IMR-90 (cell line): ENCODE measurements at regions not wholly inside any gene's neighbourhood (a gene's known extent, or its start where the extent isn't known, plus 50 kb on each side); places are given as distances from the start of the nearest gene placed in this dataset.

Experiments
- ATAC-seq: fragments of 200-7000 bp; cut with Tn5 transposase; 2 replicates; pipeline ENCODE4 v1.9.1; 2020; ENCODE audit warnings: low read depth, mild to moderate bottlenecking, moderate library complexity
- BruUV-seq: library from RNA; stranded (reverse); fragments of 400-500 nt; replicated peaks from 2 replicates; lab custom pipeline; 2021; lab: Mats Ljungman, UMichigan
- CTCF ChIA-PET: fragments of 300-600 bp; formaldehyde crosslinking; extraction: SDS; loops from one replicate; lab custom pipeline; 2021; ENCODE audit warnings: antibody characterized with exemption; lab: Yijun Ruan, JAX
- POLR2A ChIA-PET: fragments of 300-600 bp; sonication (Branson Sonifier 250); formaldehyde crosslinking; loops from one replicate; lab custom pipeline; 2022; ENCODE audit warnings: antibody characterized with exemption; ENCODE audit not compliant: unreplicated experiment; lab: Charles Lee
- DNase-seq: peaks from one replicate; pipeline ENCODE4 v3.0.0; 2013
- H2AFZ ChIP-seq: replicated peaks from 2 replicates; pipeline ENCODE3; 2013; ENCODE audit warnings: low read length, mild to moderate bottlenecking; ENCODE audit not compliant: poor library complexity
- H2AK5ac ChIP-seq: 2 replicates; pipeline ENCODE4 v1.6.1; 2013; ENCODE audit warnings: low read depth, low read length, inconsistent platforms
- H2AK9ac ChIP-seq: replicated peaks from 2 replicates; pipeline ENCODE3; 2013; ENCODE audit warnings: mild to moderate bottlenecking, low read depth, low read length, moderate library complexity; ENCODE audit not compliant: poor library complexity
- H2BK120ac ChIP-seq: 2 replicates; pipeline ENCODE4 v1.6.1; 2013; ENCODE audit warnings: low read depth, low read length, inconsistent platforms
- H2BK15ac ChIP-seq: 3 replicates; pipeline ENCODE4 v1.6.1; 2013; ENCODE audit warnings: low read depth, low read length, inconsistent platforms
- H2BK20ac ChIP-seq: 2 replicates; pipeline ENCODE4 v1.6.1; 2013; ENCODE audit warnings: low read depth, mild to moderate bottlenecking, inconsistent platforms, low read length, moderate library complexity
- H2BK5ac ChIP-seq: 2 replicates; pipeline ENCODE4 v1.6.1; 2013; ENCODE audit warnings: mild to moderate bottlenecking, low read depth, low read length, inconsistent platforms; ENCODE audit not compliant: poor library complexity, severe bottlenecking
- H3K14ac ChIP-seq: replicated peaks from 2 replicates; pipeline ENCODE4 v1.6.1; 2013; ENCODE audit warnings: low read depth, low read length, inconsistent platforms
- H3K18ac ChIP-seq: 2 replicates; pipeline ENCODE4 v1.6.1; 2013; ENCODE audit warnings: low read depth, low read length, control low read depth
- H3K23ac ChIP-seq: 2 replicates; pipeline ENCODE4 v1.6.1; 2013; ENCODE audit warnings: low read depth, low read length, inconsistent platforms
- H3K27ac ChIP-seq: 2 replicates; pipeline ENCODE4 v1.5.1; 2013; ENCODE audit warnings: mild to moderate bottlenecking, control low read depth, low read length; ENCODE audit not compliant: insufficient read depth
- H3K27me3 ChIP-seq: 2 replicates; pipeline ENCODE4 v1.6.1; 2013; ENCODE audit warnings: low read length; ENCODE audit not compliant: control insufficient read depth, insufficient read depth
- H3K36me3 ChIP-seq: 2 replicates; pipeline ENCODE4 v1.6.1; 2013; ENCODE audit warnings: low read length, mixed read lengths; ENCODE audit not compliant: control insufficient read depth, insufficient read depth
- H3K4ac ChIP-seq: 2 replicates; pipeline ENCODE4 v1.6.1; 2013; ENCODE audit warnings: low read depth, low read length, inconsistent platforms
- H3K4me1 ChIP-seq: 2 replicates; pipeline ENCODE4 v1.6.1; 2013; ENCODE audit warnings: low read length, mixed read lengths; ENCODE audit not compliant: control insufficient read depth, insufficient read depth
- H3K4me2 ChIP-seq: 2 replicates; pipeline ENCODE4 v1.6.1; 2013; ENCODE audit warnings: low read depth, mild to moderate bottlenecking, control low read depth, low read length, moderate library complexity
- H3K4me3 ChIP-seq: 2 replicates; pipeline ENCODE4 v1.5.1; 2013; ENCODE audit warnings: low read depth, mild to moderate bottlenecking, control low read depth, low read length, moderate library complexity; ENCODE audit not compliant: insufficient read depth
- H3K56ac ChIP-seq: 2 replicates; pipeline ENCODE4 v1.6.1; 2013; ENCODE audit warnings: low read length, inconsistent platforms; ENCODE audit not compliant: insufficient read depth; ENCODE audit errors: extremely low read depth
- H3K79me1 ChIP-seq, 2 experiments: 2 replicates each; pipeline ENCODE4 v1.6.1; 2013; ENCODE audit warnings: low read length in 2 of 2, inconsistent platforms in 1 of 2, low read depth in 1 of 2
- H3K9ac ChIP-seq: 2 replicates; pipeline ENCODE4 v1.6.1; 2013; ENCODE audit warnings: low read depth, low read length, control low read depth
- H3K9me1 ChIP-seq: 2 replicates; pipeline ENCODE4 v1.6.1; 2013; ENCODE audit warnings: low read length, inconsistent platforms; ENCODE audit not compliant: insufficient read depth
- H3K9me3 ChIP-seq: 2 replicates; pipeline ENCODE4 v1.6.1; 2013; ENCODE audit warnings: low read length; ENCODE audit not compliant: control insufficient read depth, insufficient read depth
- H4K20me1 ChIP-seq: 2 replicates; pipeline ENCODE4 v1.6.1; 2013; ENCODE audit warnings: low read length, inconsistent platforms; ENCODE audit not compliant: insufficient read depth
- H4K5ac ChIP-seq: 2 replicates; pipeline ENCODE4 v1.6.1; 2013; ENCODE audit warnings: mild to moderate bottlenecking, low read depth, low read length, control low read depth
- H4K8ac ChIP-seq, 2 experiments: 2 replicates each; pipeline ENCODE4 v1.6.1; 2013; ENCODE audit warnings: low read depth in 2 of 2, low read length in 2 of 2, control low read depth in 1 of 2, inconsistent platforms in 1 of 2
- H4K91ac ChIP-seq: 2 replicates; pipeline ENCODE4 v1.6.1; 2013; ENCODE audit warnings: low read depth, low read length, inconsistent platforms; ENCODE audit not compliant: insufficient read depth
- RAD21 ChIP-seq: IDR thresholded peaks from 2 replicates; pipeline ENCODE4 v1.6.1; 2012; ENCODE audit warnings: low read length, improper control_type of control experiment
- RCOR1 ChIP-seq: IDR thresholded peaks from 2 replicates; pipeline ENCODE4 v1.6.1; 2012; ENCODE audit warnings: mild to moderate bottlenecking, low read length, improper control_type of control experiment; ENCODE audit not compliant: insufficient replicate concordance
- USF2 ChIP-seq: fragments of 150-350 bp; IDR thresholded peaks from 2 replicates; pipeline ENCODE4 v1.6.1; 2017; ENCODE audit warnings: mild to moderate bottlenecking, antibody characterized with exemption, low read length, low read depth
- dilution Hi-C: fragments of 300-500 bp; cut with HindIII; formaldehyde crosslinking; loops from one replicate; pipeline ENCODE4 v1.14.3; 2018; ENCODE audit warnings: low sequenced_read_pairs; ENCODE audit not compliant: unreplicated experiment
- in situ Hi-C: fragments of 300-500 bp; cut with MboI; formaldehyde crosslinking; loops from 3 replicates; pipeline ENCODE4 v1.14.3; 2019; ENCODE audit warnings: low sequenced_read_pairs, inconsistent platforms, mixed read lengths
- intact Hi-C: fragments of 100-400 bp; cut with micrococcal nuclease; formaldehyde crosslinking; loops from 2 replicates; pipeline ENCODE4 v1.10.0; 2022
- TF ChIP-seq, protein P1 (sequence below): conservative IDR thresholded peaks from 2 replicates; pipeline ENCODE4 v1.5.1; 2012; ENCODE audit warnings: mild to moderate bottlenecking, low read depth, low read length, improper control_type of control experiment

DNA sequence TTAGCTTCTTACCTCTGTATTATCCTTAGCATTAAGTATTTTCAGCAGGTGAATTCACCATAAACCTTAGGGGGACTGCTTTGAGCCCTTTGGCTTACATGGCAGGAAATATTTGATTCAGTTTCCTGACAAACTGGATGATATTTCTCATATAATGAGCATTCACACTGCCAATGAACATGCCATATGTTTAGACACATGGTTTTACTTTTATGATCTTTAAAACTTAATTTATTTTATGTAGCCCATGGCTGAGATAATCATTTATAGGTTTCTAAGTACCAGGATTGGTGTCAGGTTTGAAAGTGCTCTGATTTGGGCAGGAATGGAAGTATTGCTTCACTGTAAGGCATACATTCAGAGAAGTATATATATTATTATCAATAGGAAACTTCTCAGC, 319.1 kb downstream of the ZPLD1 start:
- no peaks in the 10 kb centered on the region for H3K36me3 ChIP-seq
- H3K9me3 ChIP-seq, result no peaks in the 10 kb centered on the region
- no peak overlapping the region for H2BK120ac ChIP-seq
- intact Hi-C loops, result no loop called here
- no peak overlapping the region for H2BK15ac ChIP-seq
- no peak overlapping the region for H2BK5ac ChIP-seq
- H3K79me1 ChIP-seq, result no peaks in the 10 kb centered on the region
- H3K4ac ChIP-seq, result no peak overlapping the region
- H3K27me3 ChIP-seq, result no peaks in the 10 kb centered on the region
- BruUV-seq, result no TSS peak
- no peak overlapping the region for H2AFZ ChIP-seq
- TF ChIP-seq, protein P1, sequence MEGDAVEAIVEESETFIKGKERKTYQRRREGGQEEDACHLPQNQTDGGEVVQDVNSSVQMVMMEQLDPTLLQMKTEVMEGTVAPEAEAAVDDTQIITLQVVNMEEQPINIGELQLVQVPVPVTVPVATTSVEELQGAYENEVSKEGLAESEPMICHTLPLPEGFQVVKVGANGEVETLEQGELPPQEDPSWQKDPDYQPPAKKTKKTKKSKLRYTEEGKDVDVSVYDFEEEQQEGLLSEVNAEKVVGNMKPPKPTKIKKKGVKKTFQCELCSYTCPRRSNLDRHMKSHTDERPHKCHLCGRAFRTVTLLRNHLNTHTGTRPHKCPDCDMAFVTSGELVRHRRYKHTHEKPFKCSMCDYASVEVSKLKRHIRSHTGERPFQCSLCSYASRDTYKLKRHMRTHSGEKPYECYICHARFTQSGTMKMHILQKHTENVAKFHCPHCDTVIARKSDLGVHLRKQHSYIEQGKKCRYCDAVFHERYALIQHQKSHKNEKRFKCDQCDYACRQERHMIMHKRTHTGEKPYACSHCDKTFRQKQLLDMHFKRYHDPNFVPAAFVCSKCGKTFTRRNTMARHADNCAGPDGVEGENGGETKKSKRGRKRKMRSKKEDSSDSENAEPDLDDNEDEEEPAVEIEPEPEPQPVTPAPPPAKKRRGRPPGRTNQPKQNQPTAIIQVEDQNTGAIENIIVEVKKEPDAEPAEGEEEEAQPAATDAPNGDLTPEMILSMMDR, result no peak
- TF ChIP-seq USF2 (no peak), RAD21 (no peak), RCOR1 (no peak)
- no peak overlapping the region for H3K18ac ChIP-seq
- H3K4me1 ChIP-seq, result no peaks in the 10 kb centered on the region
- DNase-seq (no peak), ATAC-seq (no peak)
- no peaks in the 10 kb centered on the region for H4K20me1 ChIP-seq
- no peak overlapping the region for H2BK20ac ChIP-seq
- H3K27ac ChIP-seq, result no peak overlapping the region
- dilution Hi-C loops, result no loop called here
- H4K91ac ChIP-seq, result no peak overlapping the region
- H3K9me1 ChIP-seq, result no peaks in the 10 kb centered on the region
- H4K5ac ChIP-seq, result no peak overlapping the region
- no peak overlapping the region for H3K56ac ChIP-seq
- in situ Hi-C loops, result no loop called here
- no peak overlapping the region for H2AK9ac ChIP-seq
- no peak overlapping the region for H3K23ac ChIP-seq
- no peak overlapping the region for H3K4me3 ChIP-seq
- ChIA-PET CTCF (no interaction called here), POLR2A (no interaction called here)
- no peak overlapping the region for H3K9ac ChIP-seq
- H3K4me2 ChIP-seq, result no peak overlapping the region
- no peak overlapping the region for H4K8ac ChIP-seq
- no peak overlapping the region for H3K14ac ChIP-seq
- no peak overlapping the region for H2AK5ac ChIP-seq
